ENCODE measurements at regions not wholly inside any gene's neighbourhood (a gene's known extent, or its start where the extent isn't known, plus 50 kb on each side); places are given as distances from the start of the nearest gene placed in this dataset.

DNA sequence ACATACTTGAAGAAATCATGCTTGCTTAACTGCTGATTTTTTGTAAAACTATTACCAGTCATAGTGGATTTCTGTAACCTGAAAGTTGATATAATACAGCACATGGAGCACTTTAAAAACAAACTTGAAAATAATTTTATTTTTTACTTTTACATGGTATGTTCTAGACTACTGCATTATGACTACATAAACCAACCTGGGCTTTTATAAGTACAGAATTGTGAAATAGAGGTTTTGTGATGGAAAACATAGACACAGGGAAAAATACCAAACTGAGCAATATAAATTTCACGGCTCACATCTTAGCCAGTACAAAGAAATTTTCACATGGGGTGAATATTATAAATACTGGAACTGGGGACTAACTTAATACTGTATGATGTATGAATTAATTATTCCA, 59.3 kb upstream of the CTIF start:
- TF ChIP-seq, protein P1, sequence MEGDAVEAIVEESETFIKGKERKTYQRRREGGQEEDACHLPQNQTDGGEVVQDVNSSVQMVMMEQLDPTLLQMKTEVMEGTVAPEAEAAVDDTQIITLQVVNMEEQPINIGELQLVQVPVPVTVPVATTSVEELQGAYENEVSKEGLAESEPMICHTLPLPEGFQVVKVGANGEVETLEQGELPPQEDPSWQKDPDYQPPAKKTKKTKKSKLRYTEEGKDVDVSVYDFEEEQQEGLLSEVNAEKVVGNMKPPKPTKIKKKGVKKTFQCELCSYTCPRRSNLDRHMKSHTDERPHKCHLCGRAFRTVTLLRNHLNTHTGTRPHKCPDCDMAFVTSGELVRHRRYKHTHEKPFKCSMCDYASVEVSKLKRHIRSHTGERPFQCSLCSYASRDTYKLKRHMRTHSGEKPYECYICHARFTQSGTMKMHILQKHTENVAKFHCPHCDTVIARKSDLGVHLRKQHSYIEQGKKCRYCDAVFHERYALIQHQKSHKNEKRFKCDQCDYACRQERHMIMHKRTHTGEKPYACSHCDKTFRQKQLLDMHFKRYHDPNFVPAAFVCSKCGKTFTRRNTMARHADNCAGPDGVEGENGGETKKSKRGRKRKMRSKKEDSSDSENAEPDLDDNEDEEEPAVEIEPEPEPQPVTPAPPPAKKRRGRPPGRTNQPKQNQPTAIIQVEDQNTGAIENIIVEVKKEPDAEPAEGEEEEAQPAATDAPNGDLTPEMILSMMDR (IDR thresholded peaks at IDR 0.05): no peak
- TF ChIP-seq POLR2A (IDR thresholded peaks at IDR 0.05): no peak

All from lower leg skin (tissue), 3 donors.